GM13976 (cell line): ENCODE measurements at regions not wholly inside any gene's neighbourhood (a gene's known extent, or its start where the extent isn't known, plus 50 kb on each side); places are given as distances from the start of the nearest gene placed in this dataset.

ENCODE experiments used
- DNase-seq: peaks from one replicate; pipeline ENCODE4 v3.0.0; 2012; ENCODE audit warnings: low spot score
- in situ Hi-C: fragments of 300-500 bp; cut with MboI; formaldehyde crosslinking; loops from one replicate; pipeline ENCODE4 v1.12.0; 2022; ENCODE audit warnings: low sequenced_read_pairs, mixed read lengths, inconsistent platforms; ENCODE audit not compliant: unreplicated experiment
- TF ChIP-seq, protein P1 (sequence below): IDR thresholded peaks from 2 replicates; pipeline ENCODE4 v1.5.1; 2012; ENCODE audit warnings: borderline replicate concordance, mild to moderate bottlenecking; ENCODE audit not compliant: insufficient read depth; ENCODE audit errors: extremely low read depth, missing control alignments, control extremely low read depth

DNA sequence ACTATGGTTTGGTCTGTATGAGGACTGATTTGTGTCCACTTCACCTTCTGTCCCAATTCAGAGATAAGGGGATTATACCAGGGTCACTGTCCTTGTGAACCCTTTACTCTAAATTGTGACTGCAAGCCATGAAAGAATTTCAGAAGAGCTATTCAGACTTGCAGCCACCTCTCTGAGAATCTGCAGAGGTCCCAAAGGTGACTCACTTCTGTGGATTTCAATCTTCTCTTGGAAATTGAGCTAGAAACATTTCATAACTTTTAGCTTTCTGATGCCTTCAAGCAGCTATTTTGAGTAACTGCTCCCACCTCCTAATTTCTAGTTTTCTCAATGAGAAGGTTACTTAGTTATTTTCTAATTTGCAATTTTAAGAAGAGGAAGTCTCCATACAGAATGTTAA lies 1242.4 kb upstream of the ACVR2A start:
- DNase-seq: no peak
- TF ChIP-seq, protein P1, sequence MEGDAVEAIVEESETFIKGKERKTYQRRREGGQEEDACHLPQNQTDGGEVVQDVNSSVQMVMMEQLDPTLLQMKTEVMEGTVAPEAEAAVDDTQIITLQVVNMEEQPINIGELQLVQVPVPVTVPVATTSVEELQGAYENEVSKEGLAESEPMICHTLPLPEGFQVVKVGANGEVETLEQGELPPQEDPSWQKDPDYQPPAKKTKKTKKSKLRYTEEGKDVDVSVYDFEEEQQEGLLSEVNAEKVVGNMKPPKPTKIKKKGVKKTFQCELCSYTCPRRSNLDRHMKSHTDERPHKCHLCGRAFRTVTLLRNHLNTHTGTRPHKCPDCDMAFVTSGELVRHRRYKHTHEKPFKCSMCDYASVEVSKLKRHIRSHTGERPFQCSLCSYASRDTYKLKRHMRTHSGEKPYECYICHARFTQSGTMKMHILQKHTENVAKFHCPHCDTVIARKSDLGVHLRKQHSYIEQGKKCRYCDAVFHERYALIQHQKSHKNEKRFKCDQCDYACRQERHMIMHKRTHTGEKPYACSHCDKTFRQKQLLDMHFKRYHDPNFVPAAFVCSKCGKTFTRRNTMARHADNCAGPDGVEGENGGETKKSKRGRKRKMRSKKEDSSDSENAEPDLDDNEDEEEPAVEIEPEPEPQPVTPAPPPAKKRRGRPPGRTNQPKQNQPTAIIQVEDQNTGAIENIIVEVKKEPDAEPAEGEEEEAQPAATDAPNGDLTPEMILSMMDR: no peak
- in situ Hi-C loops: no loop called here

DNA sequence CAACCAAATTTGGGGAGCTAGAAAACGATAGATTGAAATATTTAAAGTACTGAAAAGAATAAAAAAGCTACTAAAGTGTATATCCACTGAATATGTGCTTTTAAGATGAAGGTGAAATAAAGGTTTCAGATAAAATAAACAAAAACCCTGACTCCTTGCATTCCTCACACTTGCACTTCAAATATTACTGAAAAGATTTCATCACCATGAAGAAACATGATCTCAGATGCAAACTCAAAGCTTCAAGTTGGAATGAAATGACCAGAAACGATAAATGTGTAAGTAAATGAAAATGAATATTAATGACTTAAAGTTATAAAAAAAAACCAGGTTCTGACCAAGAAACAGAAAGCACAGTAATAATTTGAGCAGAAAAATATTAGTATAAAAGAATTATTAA lies 1246.0 kb upstream of the ACVR2A start:
- no peak for DNase-seq
- TF ChIP-seq, protein P1: no peak
- in situ Hi-C loops: no loop called here

GRCh38 chr2:146597291-146597690 lies 1247.5 kb upstream of the ACVR2A start:
- TF ChIP-seq, protein P1: no peak
- in situ Hi-C loops: no loop called here
- DNase-seq: no peak

DNA sequence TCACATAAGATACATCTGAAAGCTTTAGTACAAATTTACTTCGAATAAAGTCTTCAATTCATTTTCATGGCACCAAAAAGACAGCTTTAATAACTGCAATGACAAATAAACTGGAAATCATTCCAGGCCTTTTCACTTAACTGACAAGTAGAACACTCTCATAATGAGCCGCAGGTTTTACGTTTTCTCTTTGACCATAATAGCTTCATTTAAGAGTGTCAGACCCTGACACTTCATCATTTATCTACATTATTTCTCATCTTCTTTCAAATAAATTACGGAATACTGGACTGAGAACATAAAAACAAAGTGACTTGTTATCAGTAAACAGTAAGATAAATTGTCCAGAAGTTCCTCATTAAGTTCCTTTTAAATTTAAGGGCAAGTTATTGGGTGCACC lies 1252.9 kb upstream of the ACVR2A start:
- TF ChIP-seq, protein P1: no peak
- in situ Hi-C loops: no loop called here
- DNase-seq: no peak

DNA sequence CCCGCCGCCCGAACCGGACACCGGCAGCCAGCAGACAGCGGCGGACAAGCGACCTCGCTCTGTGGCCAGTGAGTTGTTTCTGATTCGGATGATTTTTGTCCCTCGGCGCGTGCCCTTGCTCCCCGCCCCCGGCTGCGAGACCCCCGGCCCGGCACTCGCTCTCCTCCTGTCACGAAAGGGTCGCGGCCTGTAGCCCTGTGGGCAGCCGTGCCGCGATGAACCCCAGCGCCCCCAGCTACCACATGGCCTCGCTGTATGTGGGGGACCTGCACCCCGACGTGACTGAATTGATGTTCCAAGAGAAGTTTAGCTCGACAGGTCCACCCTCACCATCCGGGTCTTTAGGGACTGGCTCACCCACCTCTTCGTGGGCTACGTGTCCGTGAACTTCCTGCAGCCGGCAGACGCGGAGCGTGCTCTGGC lies 1257.5 kb upstream of the ACVR2A start:
- TF ChIP-seq, protein P1: no peak
- in situ Hi-C loops: no loop called here
- no peak for DNase-seq

GRCh38 chr2:146584316-146584715 lies 1260.5 kb upstream of the ACVR2A start:
- no peak for DNase-seq
- in situ Hi-C loops: no loop called here
- TF ChIP-seq, protein P1: no peak

DNA sequence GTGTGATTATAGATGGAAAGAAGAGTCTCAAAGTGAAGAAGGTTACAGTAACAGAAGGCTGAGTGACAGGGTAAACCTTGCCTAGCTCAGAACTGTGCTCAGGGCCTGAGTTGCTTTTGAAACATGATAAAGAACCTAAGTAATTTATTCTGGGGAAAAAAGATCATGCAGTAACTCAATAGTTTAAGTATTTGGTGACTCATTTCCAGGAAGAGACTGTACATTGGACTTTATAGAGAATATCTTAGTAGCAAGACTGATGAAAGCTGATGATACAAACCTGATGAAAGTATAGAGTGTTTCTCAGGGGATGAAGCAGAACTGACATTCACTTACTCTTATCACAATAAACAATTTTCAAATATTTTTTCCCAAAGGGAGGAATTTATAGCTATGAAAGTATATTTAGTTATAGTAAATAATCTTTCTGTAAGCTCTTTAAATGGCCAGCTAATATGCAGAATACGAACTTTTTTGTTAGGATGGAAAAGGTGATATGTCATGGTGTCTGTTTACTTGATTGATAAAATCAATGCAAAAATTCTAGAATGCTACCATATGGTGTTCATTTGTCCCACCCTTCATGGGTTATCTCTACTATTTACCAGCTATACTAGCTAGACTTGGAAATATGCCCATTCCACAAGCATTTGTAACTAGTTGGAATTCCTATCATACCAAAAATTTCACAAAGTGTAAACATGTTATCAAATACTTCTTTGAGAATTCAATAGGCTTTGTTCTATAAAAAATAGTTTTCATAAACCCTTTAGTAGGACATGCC lies 1265.5 kb upstream of the ACVR2A start:
- TF ChIP-seq, protein P1: no peak
- no peak for DNase-seq
- in situ Hi-C loops: no loop called here
